GM12891 (cell line): ENCODE measurements at regions not wholly inside any gene's neighbourhood (a gene's known extent, or its start where the extent isn't known, plus 50 kb on each side); places are given as distances from the start of the nearest gene placed in this dataset.

Experiments
- PAX5 ChIP-seq: IDR thresholded peaks from 2 replicates; pipeline ENCODE4 v1.6.1; 2011; ENCODE audit warnings: low read length, moderate library complexity, mild to moderate bottlenecking; ENCODE audit not compliant: insufficient read depth, severe bottlenecking
- POLR2A ChIP-seq: IDR thresholded peaks from 2 replicates; pipeline ENCODE4 v1.6.1; 2011; ENCODE audit warnings: low read depth, low read length, control low read depth
- POLR2AphosphoS5 ChIP-seq: IDR thresholded peaks from 2 replicates; pipeline ENCODE4 v1.6.1; 2011; ENCODE audit warnings: low read depth, low read length, control low read depth
- SPI1 ChIP-seq: IDR thresholded peaks from 2 replicates; pipeline ENCODE4 v1.6.1; 2011; ENCODE audit warnings: low read depth, low read length, control low read depth
- TAF1 ChIP-seq: IDR thresholded peaks from 2 replicates; pipeline ENCODE4 v1.6.1; 2011; ENCODE audit warnings: low read depth, low read length, control low read depth

- TF ChIP-seq POLR2A: no peak
- TF ChIP-seq POLR2AphosphoS5: no peak
- TF ChIP-seq TAF1: no peak
- TF ChIP-seq SPI1: no peak
- TF ChIP-seq PAX5: no peak
Observed at GRCh38 chr4:58665649-58666048, 1555.5 kb upstream of the IGFBP7 start.
